ENCODE measurements at regions not wholly inside any gene's neighbourhood (a gene's known extent, or its start where the extent isn't known, plus 50 kb on each side); places are given as distances from the start of the nearest gene placed in this dataset.
"Not testable (repeated sequence)": the region's sequence is repeated elsewhere in the genome, so short reads cannot be mapped to it uniquely, and the experiment has no call there.

- TF ChIP-seq CTCF (conservative IDR thresholded peaks at IDR 0.05; ENCODE audit: low read depth): no peak
- ChIA-PET CTCF (interaction anchor here (0.5 kb wide), 1 partner anchor 1150 kb away, joined by 4 read pairs; no protein-coding TSS in a partner anchor), POLR2A (ENCODE audit: low non-redundant PET) (no interaction called here)
- H3K27ac ChIP-seq: no peak overlapping the region
- DNase-seq (ENCODE audit: low spot score): no peak
Measured at GRCh38 chr10:30542001-30542894, 87.3 kb downstream of the LYZL2 start.

GRCh38 chr10:30540276-30540675, 89.3 kb downstream of the LYZL2 start:
- no peak for DNase-seq (ENCODE audit: low spot score)
- H3K27ac ChIP-seq: no peak overlapping the region
- TF ChIP-seq CTCF (conservative IDR thresholded peaks at IDR 0.05; ENCODE audit: low read depth): no peak
- POLR2A ChIA-PET (ENCODE audit: low non-redundant PET): no interaction called here
- CTCF ChIA-PET: no interaction called here

- H3K27ac ChIP-seq: no peak overlapping the region
- peak; percentile 18 for DNase-seq (ENCODE audit: low spot score)
- ChIA-PET POLR2A (ENCODE audit: low non-redundant PET) (no interaction called here), CTCF (no interaction called here)
- TF ChIP-seq CTCF (conservative IDR thresholded peaks at IDR 0.05; ENCODE audit: low read depth): no peak
Measured at GRCh38 chr10:30538086-30538485, 91.5 kb downstream of the LYZL2 start.

- no peak for TF ChIP-seq CTCF (conservative IDR thresholded peaks at IDR 0.05; ENCODE audit: low read depth)
- no peak for DNase-seq (ENCODE audit: low spot score)
- no peak overlapping the region for H3K27ac ChIP-seq
- ChIA-PET POLR2A (ENCODE audit: low non-redundant PET) (no interaction called here), CTCF (interaction anchor here (1.4 kb wide), 1 partner anchor 53 kb away, joined by 4 read pairs; no protein-coding TSS in a partner anchor)
Measured at GRCh38 chr10:30537586-30537985, 92.0 kb downstream of the LYZL2 start.

DNA sequence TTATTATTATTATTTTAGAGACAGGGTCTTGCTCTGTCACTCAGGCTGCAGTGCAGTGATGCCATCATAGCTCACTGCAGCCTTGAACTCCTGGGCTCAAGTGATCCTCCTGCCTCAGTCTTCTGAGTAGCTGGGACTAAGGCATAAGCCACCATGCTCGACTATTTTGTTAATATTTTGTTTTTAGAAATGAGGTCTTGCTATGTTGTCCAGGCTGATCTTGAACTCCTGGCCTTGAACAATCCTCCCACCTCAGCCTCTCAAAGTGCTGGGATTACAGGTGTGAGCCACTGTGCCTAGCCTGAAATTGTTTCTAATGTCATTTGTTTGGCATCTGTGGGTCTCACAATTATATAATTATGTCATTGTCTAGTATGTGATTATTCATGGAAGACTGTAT, 92.4 kb downstream of the LYZL2 start:
- POLR2A ChIA-PET (ENCODE audit: low non-redundant PET); DNase-seq (ENCODE audit: low spot score); H3K27ac ChIP-seq: not testable (repeated sequence)
- CTCF ChIA-PET: interaction anchor here (0.7 to 1.4 kb wide), 2 partner anchors 54 to 145 kb away, joined by 3 to 4 read pairs; no protein-coding TSS in a partner anchor

DNA sequence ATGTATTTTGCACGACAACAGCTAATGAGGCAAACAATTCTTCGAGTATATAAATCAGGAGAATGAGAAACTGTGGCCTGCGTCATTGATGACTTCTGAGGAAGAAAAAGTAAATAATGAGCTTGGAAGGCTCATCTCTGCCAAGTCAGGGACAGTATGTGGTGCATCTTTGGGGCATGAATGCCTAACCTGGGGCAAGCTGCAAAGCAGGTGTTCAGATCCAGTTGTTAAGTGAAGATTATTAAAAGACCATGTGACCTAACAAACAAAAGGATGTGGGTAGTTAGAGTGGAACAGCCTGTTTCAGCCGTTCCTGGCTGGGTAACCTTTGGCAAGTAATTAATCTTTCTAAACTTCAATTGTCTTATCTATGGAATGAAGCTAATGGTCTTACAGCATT, 93.0 kb downstream of the LYZL2 start:
- TF ChIP-seq CTCF (conservative IDR thresholded peaks at IDR 0.05; ENCODE audit: low read depth): no peak
- H3K27ac ChIP-seq: no peak overlapping the region
- CTCF ChIA-PET: interaction anchor here (0.7 to 1.4 kb wide), 2 partner anchors 54 to 144 kb away, joined by 3 to 4 read pairs; no protein-coding TSS in a partner anchor
- no peak for DNase-seq (ENCODE audit: low spot score)
- POLR2A ChIA-PET (ENCODE audit: low non-redundant PET): no interaction called here

DNA sequence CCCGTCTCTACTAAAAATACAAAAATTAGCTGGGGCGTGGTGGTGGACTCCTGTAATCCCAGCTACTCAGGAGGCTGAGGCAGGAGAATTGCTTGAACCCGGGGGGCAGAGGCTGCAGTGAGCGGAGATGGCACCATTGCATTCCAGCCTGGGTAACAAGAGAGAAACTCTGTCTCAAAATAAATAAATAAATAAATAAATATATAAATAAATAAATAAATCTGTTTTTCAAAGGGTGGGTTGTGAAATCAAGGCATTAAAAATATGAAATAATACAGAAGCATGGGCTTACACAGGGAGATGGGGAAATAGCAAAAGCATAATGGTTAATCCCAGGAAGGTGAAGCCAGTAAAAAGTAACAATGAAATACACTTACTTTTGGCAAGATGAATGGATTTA, 93.9 kb downstream of the LYZL2 start:
- H3K27ac ChIP-seq: no peak overlapping the region
- CTCF ChIA-PET: no interaction called here
- DNase-seq (ENCODE audit: low spot score): no peak
- TF ChIP-seq CTCF (conservative IDR thresholded peaks at IDR 0.05; ENCODE audit: low read depth): no peak
- POLR2A ChIA-PET (ENCODE audit: low non-redundant PET): no interaction called here

Measured in RWPE1 (cell line).